ENCODE measurements at regions not wholly inside any gene's neighbourhood (a gene's known extent, or its start where the extent isn't known, plus 50 kb on each side); places are given as distances from the start of the nearest gene placed in this dataset.

DNA sequence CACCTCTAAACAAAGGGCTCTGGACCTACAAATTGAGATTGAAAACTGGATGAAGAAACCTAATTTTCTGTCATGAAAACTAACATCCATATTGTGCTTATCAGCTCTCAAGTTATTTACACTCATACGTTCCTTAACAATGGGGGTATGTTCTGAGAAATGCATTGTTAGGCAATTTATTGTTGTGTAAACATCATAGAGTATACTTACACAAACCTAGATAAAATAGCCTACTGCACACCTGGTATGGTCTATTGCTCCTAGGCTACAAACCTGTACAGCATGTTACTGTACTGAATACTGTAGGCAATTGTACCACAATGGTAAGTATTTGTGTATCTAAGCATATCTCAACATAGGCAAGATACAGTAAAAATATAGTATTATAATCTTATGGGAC lies 191.4 kb downstream of the TM2D1 start (continued):
- TF ChIP-seq TAF7 (optimal IDR thresholded peaks at IDR 0.05; ENCODE audit: borderline replicate concordance, low read depth, low read length): no peak

DNA sequence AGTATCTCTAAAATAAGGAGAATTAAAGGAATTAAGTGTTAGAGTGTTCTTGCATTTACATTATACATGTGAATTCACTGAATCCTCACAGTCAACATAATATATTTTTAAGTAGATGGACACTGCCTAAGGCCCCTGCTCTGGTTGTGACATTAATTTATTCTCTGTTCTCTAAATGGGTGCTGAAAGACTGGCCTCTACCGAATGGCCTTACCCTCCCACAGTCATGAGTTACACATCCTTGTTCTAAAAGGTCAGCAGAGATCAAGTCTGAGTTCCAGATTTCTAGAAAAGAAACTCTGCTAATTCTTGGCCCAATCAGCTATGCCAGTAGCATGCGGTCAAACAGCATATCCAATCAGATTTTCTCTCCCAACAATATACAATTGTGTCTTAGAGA lies 193.2 kb downstream of the TM2D1 start:
- CTCF ChIA-PET (ENCODE audit: partially characterized antibody): no interaction called here
- Histone ChIP-seq H2BK120ac (replicated peaks; ENCODE audit: low read depth, low read length) (no peak overlapping the region), H3K36me3 (ENCODE audit: control insufficient read depth in 2 of 4, insufficient read depth in 4 of 4, low read length in 3 of 4) (no peaks in the 10 kb centered on the region), H3K23ac (ENCODE audit: insufficient read length) (no peak overlapping the region), H3K9ac (replicated peaks in 1 of 4; ENCODE audit: extremely low read depth in 1 of 4, low read depth in 3 of 4, low read length in 3 of 4) (no peak overlapping the region), H3K79me2 (ENCODE audit: control insufficient read depth in 1 of 2, insufficient read depth in 2 of 2, low read length in 2 of 2) (no peaks in the 10 kb centered on the region), H3K14ac (ENCODE audit: insufficient read length) (no peak overlapping the region), H3K56ac (replicated peaks; ENCODE audit: insufficient read length, low read depth, low read length) (no peak overlapping the region), H3K4ac (replicated peaks; ENCODE audit: insufficient read length, low read depth, low read length) (no peak overlapping the region), H2AK5ac (ENCODE audit: low read depth, low read length) (no peak overlapping the region), H4K5ac (ENCODE audit: insufficient read length, low read depth, low read length) (no peak overlapping the region), H3K9me3 (ENCODE audit: insufficient read depth in 2 of 2, low read depth in 1 of 2, low read length in 1 of 2) (no peaks in the 10 kb centered on the region), H4K91ac (replicated peaks; ENCODE audit: insufficient read length, low read length) (no peak overlapping the region), H3K27ac (ENCODE audit: low read depth, low read length) (no peak overlapping the region), H3K23me2 (ENCODE audit: low read depth, low read length) (no peaks in the 10 kb centered on the region), H2BK12ac (ENCODE audit: low read depth, low read length) (no peak overlapping the region), H4K8ac (ENCODE audit: extremely low read depth, insufficient read depth, low read length) (no peak overlapping the region), H2BK15ac (ENCODE audit: low read length) (no peak overlapping the region), H3K18ac (ENCODE audit: extremely low read depth, low read length) (no peak overlapping the region), H3K4me3 (ENCODE audit: extremely low read depth in 1 of 4, insufficient read depth in 2 of 4, low read depth in 3 of 4, low read length in 4 of 4) (no peak overlapping the region), H3K79me1 (ENCODE audit: low read depth, low read length) (no peaks in the 10 kb centered on the region), H2BK5ac (ENCODE audit: low read depth, low read length) (no peak overlapping the region), H2AFZ (ENCODE audit: low read length) (no peak overlapping the region), H4K20me1 (replicated peaks in 1 of 2; ENCODE audit: control insufficient read depth in 1 of 2, insufficient read depth in 2 of 2, low read length in 2 of 2) (no peaks in the 10 kb centered on the region), H3K4me1 (replicated peaks in 1 of 4; ENCODE audit: control insufficient read depth in 3 of 4, insufficient read depth in 4 of 4, low read length in 3 of 4) (no peaks in the 10 kb centered on the region), H3K27me3 (replicated peaks in 1 of 4; ENCODE audit: control insufficient read depth in 3 of 4, extremely low read depth in 1 of 4, insufficient read depth in 3 of 4, low read length in 3 of 4) (no peaks in the 10 kb centered on the region), H2BK20ac (ENCODE audit: low read length) (no peak overlapping the region), H3K4me2 (ENCODE audit: insufficient read depth in 1 of 2, low read depth in 2 of 2, low read length in 2 of 2) (no peak overlapping the region)
- DNase-seq (ENCODE audit: low read depth in 1 of 2, low spot score in 2 of 2): no peak
- POLR2A ChIA-PET (ENCODE audit: partially characterized antibody): no interaction called here
- WGBS, 2 experiments (ENCODE audit: extremely low coverage in 1 of 2, insufficient coverage in 1 of 2, insufficient read length in 1 of 2, insufficient replicate concordance in 2 of 2, low coverage in 1 of 2, low lambda C conversion rate in 2 of 2, missing lambda C conversion rate in 1 of 2): 91% methylated on average over 2 of the region's 2 CpGs; no CpG with 5 or more reads in 1 of the 2 experiments
- no peak for FAIRE-seq
- TF ChIP-seq GTF2F1 (IDR thresholded peaks at IDR 0.05; ENCODE audit: borderline replicate concordance, low read depth, low read length): no peak
- no peak for TF ChIP-seq MAFK (IDR thresholded peaks at IDR 0.05; ENCODE audit: low read depth, low read length)
- TF ChIP-seq, protein P1, sequence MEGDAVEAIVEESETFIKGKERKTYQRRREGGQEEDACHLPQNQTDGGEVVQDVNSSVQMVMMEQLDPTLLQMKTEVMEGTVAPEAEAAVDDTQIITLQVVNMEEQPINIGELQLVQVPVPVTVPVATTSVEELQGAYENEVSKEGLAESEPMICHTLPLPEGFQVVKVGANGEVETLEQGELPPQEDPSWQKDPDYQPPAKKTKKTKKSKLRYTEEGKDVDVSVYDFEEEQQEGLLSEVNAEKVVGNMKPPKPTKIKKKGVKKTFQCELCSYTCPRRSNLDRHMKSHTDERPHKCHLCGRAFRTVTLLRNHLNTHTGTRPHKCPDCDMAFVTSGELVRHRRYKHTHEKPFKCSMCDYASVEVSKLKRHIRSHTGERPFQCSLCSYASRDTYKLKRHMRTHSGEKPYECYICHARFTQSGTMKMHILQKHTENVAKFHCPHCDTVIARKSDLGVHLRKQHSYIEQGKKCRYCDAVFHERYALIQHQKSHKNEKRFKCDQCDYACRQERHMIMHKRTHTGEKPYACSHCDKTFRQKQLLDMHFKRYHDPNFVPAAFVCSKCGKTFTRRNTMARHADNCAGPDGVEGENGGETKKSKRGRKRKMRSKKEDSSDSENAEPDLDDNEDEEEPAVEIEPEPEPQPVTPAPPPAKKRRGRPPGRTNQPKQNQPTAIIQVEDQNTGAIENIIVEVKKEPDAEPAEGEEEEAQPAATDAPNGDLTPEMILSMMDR (IDR thresholded peaks at IDR 0.05; ENCODE audit: control extremely low read depth in 1 of 3, insufficient read depth in 1 of 3, low read depth in 1 of 3, low read length in 3 of 3): no peak
- TF ChIP-seq HDAC6 (IDR thresholded peaks at IDR 0.05; ENCODE audit: low read depth, low read length): no peak
- TF ChIP-seq, protein P2, sequence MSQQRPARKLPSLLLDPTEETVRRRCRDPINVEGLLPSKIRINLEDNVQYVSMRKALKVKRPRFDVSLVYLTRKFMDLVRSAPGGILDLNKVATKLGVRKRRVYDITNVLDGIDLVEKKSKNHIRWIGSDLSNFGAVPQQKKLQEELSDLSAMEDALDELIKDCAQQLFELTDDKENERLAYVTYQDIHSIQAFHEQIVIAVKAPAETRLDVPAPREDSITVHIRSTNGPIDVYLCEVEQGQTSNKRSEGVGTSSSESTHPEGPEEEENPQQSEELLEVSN (IDR thresholded peaks at IDR 0.05): no peak
- TF ChIP-seq RNF2 (IDR thresholded peaks at IDR 0.05; ENCODE audit: borderline replicate concordance, low read depth, low read length, missing control alignments, poor library complexity, severe bottlenecking): no peak
- TF ChIP-seq HDAC2 (IDR thresholded peaks at IDR 0.05; ENCODE audit: borderline replicate concordance in 1 of 2, low read depth in 2 of 2, low read length in 2 of 2): no peak
- TF ChIP-seq TEAD4 (IDR thresholded peaks at IDR 0.05; ENCODE audit: low read depth, low read length): no peak
